ENCODE measurements at regions not wholly inside any gene's neighbourhood (a gene's known extent, or its start where the extent isn't known, plus 50 kb on each side); places are given as distances from the start of the nearest gene placed in this dataset.
"Not testable (repeated sequence)": the region's sequence is repeated elsewhere in the genome, so short reads cannot be mapped to it uniquely, and the experiment has no call there.

DNA sequence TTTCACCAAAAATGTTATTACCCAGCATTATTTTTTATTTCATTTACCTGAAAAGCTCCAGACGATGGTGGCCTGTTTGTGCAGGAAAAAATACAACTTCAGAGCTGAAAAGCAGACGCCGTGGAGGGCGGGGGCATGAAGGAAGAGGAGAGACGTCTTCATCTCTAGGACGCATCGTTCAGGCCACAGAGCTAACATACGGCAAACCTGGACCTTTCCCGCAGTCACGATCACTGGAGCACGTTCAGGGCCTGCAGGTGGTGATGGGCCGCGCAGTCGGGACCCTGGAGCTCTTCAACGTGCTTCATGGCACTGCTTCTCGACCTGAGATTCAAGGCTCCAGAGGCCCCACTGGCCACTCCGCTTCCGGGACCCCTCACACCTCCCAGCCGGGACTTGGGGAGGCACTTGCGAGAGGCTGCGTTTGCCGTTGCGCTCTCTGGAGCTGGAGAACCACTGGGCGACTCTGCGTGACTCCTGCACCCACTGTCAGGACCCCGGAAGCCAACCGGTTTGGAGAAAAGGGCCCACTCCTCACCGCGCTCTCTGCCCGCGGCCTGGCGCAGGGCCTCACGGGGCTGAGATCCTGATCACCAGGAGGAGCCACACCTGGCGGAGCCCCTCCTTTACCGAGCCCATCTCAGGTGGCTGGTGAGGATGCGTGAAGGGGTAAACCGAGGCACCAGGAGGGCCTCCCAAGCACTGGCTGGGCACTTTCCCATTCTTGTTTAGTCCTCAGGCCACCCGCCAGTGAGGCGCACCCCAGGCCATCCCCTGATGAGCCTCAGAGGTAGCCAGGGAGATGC is 164.4 kb upstream of the AFDN start:
- no peak for DNase-seq

DNA sequence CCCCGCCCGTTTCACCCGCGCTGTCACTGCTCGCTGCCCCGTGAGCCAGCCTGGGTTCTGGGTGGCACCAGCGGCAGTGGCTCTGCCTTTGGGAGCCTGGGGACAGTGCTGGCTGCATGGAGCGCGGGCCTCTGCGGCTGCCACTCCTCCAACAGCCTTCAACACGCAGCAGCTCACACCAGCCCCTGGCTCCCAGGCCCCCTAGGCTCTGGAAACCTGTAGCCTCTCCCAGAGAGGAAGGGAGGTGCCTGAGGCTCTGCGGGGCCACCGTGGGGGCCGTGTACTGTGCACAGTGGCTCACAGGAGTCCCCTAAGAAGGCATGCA is 163.9 kb upstream of the AFDN start:
- DNase-seq, result no peak

DNA sequence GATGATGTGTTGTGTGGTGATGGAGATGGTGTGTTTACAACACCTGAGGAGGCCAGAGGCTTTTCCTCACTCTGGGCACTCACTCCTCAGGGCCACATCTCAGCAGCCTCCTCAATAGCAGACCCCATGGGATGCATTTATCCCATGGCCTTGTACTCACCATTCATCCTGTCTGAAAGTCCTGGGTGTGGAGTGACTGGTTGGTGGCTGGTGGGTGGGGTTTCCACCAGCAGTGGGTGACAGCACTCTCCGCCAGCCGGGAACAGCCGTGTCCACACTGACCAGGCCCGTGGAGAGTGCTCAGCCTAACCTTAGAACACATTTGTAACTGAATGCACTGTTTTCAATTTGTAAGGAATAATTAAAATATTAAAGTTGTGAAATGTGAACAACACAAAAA is 163.4 kb upstream of the AFDN start:
- no peak for DNase-seq

DNA sequence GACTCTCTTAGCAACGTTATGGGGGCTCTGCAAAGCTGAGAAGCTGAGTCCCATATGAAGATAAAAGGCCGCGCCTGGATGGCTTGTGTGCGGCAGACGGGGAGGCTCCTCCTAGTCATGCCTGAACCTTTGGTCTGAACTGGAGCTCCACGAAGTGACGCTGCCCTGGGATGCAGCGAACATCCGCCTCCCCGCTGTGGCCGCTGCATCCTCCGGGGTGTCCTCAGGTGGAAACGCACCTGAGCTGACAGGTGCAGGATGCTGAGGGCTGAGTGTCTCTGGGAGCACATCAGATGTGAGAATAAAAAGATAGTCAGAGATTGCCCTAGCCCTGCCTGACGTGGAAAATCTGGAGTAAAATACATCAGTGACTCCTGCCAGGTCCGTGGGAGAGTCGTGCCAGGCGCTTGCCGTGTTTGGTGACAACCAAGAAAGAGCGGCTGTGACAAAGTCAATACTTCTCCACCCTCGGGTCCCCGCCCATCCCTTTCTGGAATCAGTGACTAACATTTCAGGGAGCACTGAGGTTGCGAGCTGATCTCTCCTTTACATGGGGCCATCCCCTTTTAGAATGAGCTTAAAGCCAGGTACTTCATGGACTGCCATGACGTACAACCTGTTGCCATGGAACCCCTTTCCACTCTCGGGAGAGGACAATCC is 162.8 kb upstream of the AFDN start:
- DNase-seq, result no peak

DNA sequence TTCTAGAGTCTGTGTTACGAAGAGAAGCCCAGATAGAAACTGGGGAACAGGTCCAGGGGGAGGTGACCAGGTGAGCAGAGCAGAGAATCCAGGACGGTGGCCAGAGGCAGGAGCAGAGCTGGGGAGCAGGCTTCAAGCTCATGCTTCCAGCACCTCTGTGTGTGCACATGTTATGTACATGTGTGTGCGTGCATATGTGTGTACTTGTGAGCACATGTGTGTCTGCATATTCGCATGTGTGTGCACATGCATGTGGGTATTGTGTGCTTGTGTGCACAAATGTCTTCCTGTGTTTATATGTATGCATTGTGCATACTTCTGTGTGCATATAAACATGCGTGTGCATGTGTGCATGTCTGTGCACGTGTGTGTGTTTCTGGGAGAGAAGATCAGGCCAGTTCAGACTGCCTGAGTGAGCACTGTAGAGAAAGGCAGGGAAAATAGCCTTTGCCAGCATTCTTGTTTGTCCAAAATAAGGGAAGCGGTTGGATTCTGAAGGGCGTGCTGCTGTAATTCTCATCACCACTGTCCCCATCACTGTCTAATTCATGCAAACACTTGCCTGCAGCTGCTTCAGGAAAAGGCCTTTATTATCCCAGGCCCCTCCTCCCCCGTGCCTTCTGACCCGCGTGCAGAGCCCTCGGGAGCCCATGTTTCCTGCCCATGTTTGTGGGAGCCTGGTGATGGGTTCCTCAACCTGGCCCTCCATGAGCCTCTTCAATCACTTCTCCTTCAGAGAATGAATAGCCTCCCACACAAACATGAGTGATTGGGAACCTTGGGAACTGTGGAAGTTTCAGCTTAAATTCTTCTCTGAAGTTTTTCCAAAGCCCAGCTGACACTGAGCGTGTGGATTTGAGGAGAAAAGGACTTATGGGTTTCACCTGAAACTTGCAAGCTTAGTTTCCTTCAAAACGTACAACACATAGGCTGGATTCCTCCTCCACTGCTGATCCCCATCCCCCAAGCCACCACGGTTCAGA is 161.7 kb upstream of the AFDN start:
- no peak for DNase-seq

DNA sequence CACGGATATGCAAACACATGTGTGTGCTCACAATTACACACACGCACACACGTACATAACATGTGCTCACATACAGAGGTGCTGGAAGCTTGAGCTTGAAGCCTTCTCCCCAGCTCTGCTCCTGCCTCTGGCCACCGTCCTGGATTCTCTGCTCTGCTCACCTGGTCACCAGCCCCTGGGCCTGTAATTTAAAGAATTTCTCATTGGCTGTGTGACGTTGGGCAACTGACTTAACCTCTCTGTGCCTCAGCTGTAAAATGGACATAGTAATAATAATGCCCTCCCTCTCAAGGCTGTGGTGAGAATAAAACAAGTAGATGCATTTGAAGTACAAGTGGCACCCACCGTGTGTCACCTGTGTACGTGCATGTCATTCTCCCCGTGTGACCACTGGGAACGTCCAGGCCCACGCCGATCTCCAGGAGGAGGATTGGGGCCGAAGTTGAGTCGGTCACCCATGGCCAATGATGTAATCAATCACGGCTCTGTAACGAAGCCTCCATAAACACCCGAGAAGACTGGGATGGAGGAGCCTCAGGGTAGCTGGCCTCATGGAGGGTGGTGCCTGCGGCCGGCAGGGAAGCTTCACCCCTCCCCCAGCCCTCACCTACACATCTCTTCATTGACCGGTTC is 160.9 kb upstream of the AFDN start:
- no peak for DNase-seq

DNA sequence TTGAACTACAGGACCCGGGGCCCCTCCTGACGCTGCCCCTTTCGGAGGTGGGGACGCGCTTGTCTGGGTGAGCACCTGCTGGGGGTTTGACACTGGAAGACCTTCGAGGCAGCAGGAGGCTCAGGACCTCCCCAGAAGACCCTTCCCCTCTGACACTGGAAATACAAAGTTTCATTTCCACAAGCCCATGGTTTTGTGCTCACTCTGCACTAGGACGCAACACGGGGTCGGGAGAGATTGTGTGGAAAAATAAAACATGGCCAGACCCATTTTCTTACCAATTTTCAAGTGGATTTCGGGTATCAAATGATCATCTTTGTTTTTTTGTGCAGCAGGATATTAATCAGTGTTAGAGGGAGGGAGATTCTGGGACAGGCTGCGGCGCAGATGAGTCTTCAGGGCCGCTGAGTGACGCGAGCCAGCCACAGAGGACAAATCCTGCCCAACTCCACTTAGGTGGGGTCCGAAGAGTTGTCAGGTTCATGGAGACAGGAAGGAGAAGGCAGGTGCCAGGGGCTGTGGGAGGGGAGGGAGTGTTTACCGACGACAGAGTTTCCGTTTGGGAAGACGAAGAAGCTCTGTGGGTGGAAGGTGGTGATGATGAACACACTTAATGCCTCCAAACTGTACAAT is 160.0 kb upstream of the AFDN start:
- DNase-seq, result no peak

DNA sequence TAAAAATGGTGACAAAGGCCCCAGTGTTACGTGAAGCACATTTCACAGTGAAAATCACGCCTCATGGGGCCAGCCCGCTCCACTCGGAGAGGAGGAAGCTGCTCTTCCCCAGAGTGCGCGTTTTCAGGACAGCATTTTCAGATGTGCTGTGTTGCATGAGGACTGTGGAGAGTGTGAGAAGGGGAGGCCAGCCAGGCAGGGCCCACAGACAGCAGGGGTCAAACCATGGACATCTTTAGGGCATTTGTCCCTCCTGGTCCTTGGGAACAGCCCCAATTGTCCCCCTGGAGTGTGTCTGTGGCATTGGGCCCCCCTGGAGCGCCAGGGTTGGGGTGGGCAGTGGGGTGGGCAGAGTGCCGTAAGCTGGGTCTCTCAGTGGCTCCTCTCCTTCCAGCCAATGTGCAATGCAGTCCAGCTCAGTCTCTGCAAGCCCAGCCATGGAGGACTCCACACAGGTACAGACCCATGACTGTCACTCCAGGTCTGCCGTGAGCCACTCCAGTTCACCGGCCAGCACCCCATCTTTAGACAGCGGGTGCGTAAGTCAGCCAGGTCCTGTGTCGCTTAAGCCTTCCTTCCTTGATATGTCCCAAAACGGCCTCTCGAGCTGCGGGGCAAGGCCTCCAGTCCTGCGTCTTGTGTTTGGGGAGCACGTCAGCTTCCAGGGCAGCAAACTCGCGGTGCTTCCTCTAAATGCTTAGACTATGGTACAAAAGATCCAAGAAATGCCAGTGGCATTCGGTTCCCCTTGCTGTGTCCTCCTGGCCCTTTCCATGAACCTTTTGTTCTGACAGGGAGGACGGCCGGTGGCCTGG is 159.3 kb upstream of the AFDN start:
- no peak for DNase-seq

DNA sequence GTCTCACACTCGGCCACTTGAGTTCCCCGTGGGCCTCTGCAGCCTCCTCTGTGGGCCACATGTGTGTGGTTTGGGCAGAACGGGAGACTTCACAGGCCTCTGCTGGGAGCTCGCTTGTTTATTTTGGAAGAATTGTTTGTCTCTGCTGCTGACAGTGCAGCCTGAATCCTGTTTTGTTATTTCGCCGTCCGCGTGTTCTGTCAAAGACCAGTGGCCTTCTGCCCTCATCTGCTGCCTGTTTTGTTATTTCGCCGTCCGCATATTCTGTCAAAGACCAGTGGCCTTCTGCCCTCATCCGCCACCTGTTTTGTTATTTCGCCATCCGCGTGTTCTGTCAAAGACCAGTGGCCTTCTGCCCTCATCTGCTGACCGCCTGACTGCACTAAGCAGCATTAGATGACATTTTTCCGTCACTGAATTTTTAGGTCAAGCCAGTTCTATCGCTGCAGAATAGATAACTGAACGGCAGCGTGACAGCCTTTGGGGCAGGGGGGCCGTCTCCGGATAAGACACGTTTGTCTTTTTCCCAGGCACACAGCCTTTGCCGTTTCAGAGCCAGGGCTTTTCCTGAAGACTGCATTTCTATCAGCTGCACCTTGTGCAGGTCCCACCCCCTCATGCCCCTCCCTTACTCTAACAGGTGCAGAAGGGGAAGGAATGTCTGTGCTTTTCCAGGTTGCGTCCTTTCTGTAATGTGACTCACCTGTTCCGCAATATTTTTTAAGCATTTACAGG is 158.5 kb upstream of the AFDN start:
- no peak for DNase-seq

DNA sequence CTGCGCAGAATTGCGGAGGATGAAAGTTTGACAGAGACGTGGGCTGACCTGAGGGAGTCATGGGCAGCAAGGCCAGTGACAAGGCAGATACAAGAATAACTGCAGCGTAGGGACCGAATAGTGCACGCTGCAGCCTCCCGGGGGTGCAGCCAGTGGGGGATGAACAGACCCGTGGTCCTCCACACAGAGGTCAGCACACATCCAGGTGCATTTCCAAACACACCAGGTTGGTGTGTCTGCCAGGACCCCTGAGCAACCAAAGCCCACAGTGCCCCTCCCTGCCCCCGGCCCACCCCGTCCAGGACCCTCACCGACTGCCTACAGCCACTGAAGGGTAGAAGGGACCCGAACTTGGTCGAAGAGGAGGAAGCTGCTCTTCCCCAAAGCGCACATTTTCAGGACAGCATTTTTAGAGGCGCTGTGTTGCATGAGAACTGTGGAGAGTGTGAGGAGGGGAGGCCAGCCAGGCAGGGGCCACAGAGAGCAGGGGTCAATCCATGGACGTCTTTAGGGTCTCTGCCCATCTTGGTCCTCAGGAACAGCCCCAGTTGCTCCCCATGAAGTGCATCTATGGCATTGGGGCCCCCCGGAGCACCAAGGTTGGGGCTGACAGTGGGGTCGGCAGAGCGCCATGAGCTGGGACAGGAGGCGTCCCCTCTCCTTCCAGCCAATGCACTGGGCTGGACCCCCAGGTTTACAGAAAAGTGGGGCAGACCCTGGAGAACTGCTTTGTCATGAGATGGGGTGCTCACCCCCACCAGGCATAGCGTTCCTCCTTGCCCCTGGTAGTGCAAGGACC is 157.8 kb upstream of the AFDN start:
- DNase-seq, result no peak

DNA sequence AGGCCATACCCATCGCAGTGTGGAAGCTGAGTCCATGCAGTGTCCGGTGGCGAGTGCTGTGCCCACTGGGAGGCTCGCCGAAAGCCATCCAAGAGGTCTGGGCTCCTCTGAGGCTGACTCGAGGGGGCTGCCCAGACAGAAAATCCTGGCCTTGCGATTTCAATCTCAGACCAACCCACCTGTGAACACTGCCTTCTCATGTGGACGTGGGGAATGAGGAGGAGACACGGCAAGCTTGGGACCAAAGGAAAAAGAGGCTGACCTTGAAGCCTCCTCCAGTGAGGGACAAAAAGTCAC is 157.2 kb upstream of the AFDN start:
- no peak for DNase-seq

DNA sequence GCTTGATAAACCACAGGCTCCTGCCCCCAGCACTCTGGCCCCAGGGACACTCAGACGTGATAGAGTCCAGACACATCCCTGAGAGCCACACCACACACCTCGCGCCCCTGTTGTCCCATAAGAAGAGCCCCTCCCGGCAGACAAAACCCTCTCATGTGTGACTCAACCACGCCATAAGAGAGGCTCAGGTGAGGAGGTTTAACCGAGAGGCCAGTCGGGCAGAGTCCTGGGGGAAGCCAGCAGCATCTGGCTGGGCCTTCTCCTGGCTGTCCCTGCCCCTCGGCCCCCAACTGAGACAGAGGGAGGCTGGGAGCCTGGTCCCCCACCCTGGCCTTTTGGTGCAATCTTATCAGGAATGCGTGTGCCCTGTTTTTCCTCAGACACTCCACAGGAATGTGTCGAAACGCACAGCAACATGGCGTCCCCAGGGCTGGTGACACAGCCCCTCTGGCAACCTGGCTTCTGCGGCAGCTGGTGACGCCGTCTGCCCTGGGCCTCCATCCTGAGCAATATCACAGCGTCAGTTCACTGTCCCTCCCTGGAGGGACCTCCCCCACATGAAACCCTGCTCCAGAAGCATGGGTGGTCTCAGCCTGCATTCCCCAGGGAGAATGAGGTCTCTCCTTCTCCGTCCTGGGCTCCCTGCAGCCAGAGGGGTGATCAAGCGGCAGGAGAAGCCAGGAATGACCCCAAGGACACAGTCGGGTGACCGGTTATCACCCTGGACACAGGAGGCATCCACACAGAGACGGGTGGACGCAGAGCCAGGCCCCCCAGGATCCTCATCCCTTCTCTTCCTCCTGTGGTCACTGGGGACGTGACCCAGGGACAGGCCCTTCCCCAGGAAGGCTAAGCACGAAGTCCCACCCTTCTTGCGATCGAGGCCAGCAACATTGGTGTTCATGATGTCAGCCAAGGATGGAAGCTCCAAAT is 156.6 kb upstream of the AFDN start:
- no peak for DNase-seq

DNA sequence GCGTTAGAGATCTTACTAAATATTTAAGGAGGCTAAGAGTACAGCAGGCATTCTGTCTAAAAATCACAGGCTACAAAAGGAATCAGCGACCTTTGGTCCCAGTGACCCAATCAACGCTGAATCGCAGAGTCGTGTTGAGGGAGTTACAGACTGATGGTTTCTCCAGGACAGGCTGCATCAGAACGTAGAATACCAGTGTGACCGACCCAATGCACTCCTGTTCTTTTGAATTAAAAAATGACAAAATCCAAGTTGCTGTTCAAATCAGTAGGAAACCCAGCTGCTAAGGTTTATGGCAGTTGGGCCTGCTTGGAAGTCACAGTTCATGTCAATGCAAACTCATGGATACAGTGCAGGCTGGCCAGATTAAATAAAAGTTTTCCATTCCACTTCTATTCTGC is 155.8 kb upstream of the AFDN start:
- no peak for DNase-seq

DNA sequence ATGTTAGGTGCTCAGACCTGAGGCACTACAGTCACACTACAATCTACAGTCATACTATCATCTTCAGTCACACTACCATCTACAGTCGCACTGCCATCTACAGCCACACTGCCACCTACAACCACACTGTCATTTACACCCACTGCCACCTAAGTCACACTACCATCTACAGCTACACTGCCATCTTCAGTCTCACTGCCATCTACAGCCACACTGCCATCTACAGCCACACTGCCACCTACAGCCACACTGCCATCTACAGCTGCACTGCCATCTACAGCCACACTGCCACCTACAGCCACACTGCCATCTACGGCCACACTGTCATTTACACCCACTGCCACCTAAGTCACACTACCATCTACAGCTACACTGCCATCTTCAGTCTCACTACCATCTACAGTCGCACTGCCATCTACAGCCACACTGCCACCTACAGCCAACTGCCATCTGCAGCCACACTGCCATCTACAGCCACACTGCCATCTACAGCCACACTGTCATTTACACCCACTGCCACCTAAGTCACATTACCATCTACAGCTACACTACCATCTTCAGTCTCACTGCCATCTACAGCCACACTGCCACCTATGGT is 155.2 kb upstream of the AFDN start:
- not testable (repeated sequence) for DNase-seq

DNA sequence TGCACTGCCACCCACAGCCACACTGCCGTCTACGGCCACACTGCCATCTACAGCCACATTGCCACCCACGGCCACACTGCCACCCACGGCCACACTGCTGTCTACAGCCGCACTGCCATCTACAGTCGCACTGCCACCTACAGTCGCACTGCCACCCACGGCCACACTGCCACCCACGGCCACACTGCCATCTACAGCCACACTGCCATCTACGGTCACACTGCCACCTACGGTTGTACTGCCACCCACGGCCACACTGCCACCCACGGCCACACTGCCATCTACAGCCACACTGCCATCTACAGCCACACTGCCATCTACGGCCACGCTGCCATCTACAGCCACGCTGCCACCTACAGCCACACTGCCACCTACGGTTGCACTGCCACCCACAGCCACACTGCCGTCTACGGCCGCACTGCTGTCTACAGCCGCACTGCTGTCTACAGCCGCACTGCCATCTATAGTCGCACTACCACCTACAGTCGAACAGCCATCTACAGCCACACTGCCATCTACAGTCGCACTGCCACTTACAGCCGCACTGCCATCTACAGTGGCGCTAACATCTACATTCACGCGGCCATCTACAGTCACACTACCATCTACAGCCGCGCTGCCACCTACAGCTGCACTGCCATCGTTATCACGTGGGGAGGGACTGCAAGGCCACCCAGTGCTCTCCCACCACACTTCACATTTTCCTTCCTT is 154.6 kb upstream of the AFDN start:
- no peak for DNase-seq

DNA sequence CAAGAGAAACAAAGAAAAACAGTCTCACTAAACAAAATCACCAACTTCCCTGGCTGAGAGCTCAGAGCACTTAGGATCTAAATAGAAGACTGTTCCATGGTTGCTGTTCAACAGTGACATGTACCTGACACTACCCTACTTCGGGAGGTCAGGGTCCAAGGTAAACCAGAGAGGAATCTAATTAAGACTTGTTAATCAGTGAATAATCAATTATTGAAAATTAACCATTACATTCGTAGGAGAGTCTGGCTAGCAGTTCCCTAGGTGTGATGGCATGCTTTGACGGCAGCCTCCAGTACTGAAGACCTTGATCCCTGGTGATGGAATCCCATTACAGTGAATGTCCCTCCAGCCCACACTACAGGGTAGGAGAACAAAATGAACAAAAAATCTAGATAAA is 154.0 kb upstream of the AFDN start:
- no peak for DNase-seq

DNA sequence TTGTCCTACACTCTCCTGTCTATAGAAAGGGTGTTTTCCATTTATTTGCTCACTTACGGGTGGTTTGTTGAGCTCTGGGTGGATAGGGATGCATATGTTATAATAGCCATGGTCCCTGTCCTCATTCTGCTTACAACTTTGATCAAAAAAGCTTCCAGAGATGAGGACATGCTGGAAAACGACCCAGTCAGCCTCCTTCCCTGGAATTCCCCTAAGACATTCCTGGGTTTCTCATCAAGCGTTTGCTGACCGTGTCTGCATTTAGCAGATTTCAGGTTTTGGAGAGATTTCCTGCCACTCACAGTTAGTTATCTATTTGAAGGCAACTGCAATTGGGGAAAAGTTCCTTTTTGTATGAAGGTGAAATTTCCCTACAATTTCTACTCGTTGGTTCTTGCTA is 152.8 kb upstream of the AFDN start:
- no peak for DNase-seq
